ENCODE measurements at regions not wholly inside any gene's neighbourhood (a gene's known extent, or its start where the extent isn't known, plus 50 kb on each side); places are given as distances from the start of the nearest gene placed in this dataset.

DNA sequence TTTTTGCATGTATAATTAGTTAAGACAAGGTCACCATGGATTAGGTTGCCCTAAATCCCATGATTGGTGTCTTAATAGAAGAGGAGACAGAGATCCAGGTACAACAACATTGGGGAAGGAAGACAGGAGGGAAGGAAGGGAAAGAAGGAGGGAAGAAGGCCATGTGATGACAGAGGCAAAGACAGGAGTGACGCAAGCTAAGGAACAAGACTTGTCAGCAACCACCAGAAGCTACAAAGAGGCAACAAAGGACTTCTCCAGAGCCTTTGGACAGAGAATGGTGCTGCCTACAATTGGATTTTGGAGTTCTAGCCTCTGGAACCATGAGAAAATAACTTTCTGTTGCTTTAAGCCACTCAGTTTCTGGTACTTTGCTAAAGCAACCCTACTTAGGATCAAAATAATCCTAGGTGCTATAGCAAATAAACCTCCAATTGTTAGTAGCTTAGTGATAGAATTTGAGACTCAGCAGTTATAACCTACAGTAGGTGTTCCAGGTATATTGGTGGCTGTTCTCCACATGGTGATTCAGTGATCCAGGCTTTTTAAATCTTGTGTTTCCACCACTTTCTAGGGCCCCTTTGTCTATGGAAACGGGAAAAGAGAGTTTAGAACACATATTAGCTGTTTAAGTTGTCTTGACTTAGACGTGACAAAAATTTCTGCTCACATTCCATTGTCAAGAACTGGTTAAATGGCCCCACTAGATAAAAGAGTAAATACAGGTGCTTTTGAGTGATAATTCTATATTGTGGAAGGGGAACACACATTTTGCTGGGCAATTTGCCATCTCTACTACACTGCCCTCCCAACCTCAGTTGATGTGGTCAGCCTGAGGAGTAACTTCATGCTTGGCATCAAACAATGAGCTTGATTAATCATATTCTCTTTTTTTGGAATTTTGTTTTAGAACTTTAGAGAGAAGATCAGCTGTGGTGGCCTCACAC lies 70.5 kb upstream of the SP4 start:
- intact Hi-C loops (cut with micrococcal nuclease): loop anchor here (10.0 kb wide), 2 partner anchors 923 to 1123 kb away; no protein-coding TSS in a partner anchor
- H3K9me3 Mint-ChIP-seq: no peaks in the 10 kb centered on the region
- no peak for ATAC-seq (ENCODE audit: low read depth)
- no peak for DNase-seq
- no peak overlapping the region for H3K4me3 Mint-ChIP-seq
- ChIA-PET CTCF (interaction anchor here (1.2 kb wide), 1 partner anchor 69 kb away, joined by 3 read pairs; no protein-coding TSS in a partner anchor), POLR2A (no interaction called here)
- no peak overlapping the region for H3K27ac Mint-ChIP-seq
- no peaks in the 10 kb centered on the region for H3K27me3 Mint-ChIP-seq
- peaks cover 69% of the 10 kb centered on the region for H3K4me1 Mint-ChIP-seq
- TF ChIP-seq, protein P1, sequence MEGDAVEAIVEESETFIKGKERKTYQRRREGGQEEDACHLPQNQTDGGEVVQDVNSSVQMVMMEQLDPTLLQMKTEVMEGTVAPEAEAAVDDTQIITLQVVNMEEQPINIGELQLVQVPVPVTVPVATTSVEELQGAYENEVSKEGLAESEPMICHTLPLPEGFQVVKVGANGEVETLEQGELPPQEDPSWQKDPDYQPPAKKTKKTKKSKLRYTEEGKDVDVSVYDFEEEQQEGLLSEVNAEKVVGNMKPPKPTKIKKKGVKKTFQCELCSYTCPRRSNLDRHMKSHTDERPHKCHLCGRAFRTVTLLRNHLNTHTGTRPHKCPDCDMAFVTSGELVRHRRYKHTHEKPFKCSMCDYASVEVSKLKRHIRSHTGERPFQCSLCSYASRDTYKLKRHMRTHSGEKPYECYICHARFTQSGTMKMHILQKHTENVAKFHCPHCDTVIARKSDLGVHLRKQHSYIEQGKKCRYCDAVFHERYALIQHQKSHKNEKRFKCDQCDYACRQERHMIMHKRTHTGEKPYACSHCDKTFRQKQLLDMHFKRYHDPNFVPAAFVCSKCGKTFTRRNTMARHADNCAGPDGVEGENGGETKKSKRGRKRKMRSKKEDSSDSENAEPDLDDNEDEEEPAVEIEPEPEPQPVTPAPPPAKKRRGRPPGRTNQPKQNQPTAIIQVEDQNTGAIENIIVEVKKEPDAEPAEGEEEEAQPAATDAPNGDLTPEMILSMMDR (IDR thresholded peaks at IDR 0.05): no peak
- H3K36me3 Mint-ChIP-seq (ENCODE audit: low read depth): no peaks in the 10 kb centered on the region

DNA sequence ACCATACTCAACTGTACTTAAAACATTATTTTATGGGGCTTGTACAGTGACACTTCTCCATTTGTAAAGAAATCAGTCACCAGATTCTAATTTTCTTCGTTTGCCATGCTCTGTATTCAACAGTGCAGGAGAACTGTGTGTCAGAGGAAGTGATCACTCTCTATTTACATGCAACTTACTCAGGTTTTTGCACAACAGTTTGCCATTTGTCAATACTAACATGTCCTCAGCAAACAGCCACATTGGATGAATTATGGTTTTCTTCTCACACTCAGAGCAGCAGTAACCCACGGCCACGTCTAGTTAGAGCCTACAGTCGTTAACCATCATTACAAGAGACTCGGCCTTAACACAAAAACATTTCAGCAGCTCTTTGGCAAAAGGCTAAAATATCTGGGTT lies 69.2 kb upstream of the SP4 start:
- Mint-ChIP-seq H3K4me3 (no peak overlapping the region), H3K9me3 (no peaks in the 10 kb centered on the region), H3K27ac (no peak overlapping the region), H3K36me3 (ENCODE audit: low read depth) (no peaks in the 10 kb centered on the region), H3K27me3 (no peaks in the 10 kb centered on the region), H3K4me1 (peaks cover 56% of the 10 kb centered on the region)
- TF ChIP-seq, protein P1 (IDR thresholded peaks at IDR 0.05): no peak
- intact Hi-C loops (cut with micrococcal nuclease): loop anchor here (10.0 kb wide), 2 partner anchors 924 to 1124 kb away; no protein-coding TSS in a partner anchor
- ChIA-PET POLR2A (no interaction called here), CTCF (no interaction called here)
- DNase-seq (no peak), ATAC-seq (ENCODE audit: low read depth) (no peak)

DNA sequence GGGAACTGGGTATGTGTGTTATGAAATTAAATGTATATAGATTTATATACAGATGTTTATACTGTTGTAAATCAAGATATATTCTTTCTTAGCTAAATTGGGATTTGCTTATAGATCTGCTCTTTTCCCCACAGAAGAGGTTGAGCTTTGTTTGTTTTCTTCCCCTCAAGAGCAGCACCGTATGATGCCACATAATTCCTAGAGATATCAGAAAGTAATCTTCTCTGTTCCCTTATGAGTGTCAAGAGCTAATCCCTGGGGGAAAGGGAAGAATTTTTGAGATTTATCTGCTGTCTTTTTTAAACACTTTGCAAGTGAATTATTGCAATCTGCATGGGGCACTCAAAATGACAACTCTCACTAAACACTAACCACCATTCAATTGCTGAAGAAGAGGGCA lies 68.7 kb upstream of the SP4 start:
- peaks cover 51% of the 10 kb centered on the region for H3K4me1 Mint-ChIP-seq
- CTCF ChIA-PET: no interaction called here
- no peak overlapping the region for H3K27ac Mint-ChIP-seq

DNA sequence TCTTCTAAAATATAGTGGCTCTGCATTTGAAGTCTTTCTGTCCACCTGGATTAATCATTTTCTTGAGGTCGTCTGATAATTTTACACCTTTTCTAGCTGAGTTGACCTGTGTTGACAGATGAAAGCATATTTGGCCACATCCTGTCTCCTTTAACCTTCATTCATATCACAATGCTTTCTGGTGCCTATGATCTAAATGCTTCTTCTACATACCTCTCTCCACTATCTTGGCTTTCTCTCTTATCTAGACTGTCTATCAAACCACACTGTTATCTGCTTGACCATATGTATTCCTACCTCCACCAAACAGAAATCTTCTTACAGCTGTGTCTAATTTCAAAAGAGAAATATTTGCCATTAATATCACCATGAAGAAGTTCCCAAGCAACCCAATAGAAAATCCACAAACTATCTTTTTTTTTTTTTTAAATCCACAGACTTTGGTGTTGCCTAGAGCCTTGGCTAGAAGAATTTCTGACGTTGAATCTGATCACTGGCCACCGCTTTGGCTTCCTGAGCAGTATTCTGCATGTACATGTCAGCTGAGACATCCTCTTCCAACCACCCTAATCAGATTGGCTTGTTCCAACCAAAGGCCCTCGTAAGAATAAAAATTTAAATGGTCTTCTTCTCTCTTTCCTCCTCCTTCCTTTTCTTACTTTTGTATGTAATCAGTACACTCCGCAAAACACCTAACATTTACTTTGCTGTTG lies 66.3 kb upstream of the SP4 start:
- TF ChIP-seq, protein P1 (IDR thresholded peaks at IDR 0.05): no peak
- no peak for DNase-seq
- Mint-ChIP-seq H3K36me3 (ENCODE audit: low read depth) (no peaks in the 10 kb centered on the region), H3K4me1 (peaks cover 28% of the 10 kb centered on the region), H3K4me3 (no peak overlapping the region), H3K27ac (no peak overlapping the region), H3K9me3 (no peaks in the 10 kb centered on the region), H3K27me3 (no peaks in the 10 kb centered on the region)
- POLR2A ChIA-PET: no interaction called here
- intact Hi-C loops (cut with micrococcal nuclease): no loop called here
- ATAC-seq (ENCODE audit: low read depth): no peak
- CTCF ChIA-PET: no interaction called here

More for the DNA sequence above, 68.7 kb upstream of the SP4 start:
- Mint-ChIP-seq H3K36me3 (ENCODE audit: low read depth) (no peaks in the 10 kb centered on the region), H3K27me3 (no peaks in the 10 kb centered on the region), H3K4me3 (no peak overlapping the region), H3K9me3 (no peaks in the 10 kb centered on the region)
- ATAC-seq (ENCODE audit: low read depth) (no peak), DNase-seq (no peak)
- POLR2A ChIA-PET: no interaction called here
- TF ChIP-seq, protein P1 (IDR thresholded peaks at IDR 0.05): no peak
- intact Hi-C loops (cut with micrococcal nuclease): loop anchor here (10.0 kb wide), 2 partner anchors 924 to 1124 kb away; no protein-coding TSS in a partner anchor

DNA sequence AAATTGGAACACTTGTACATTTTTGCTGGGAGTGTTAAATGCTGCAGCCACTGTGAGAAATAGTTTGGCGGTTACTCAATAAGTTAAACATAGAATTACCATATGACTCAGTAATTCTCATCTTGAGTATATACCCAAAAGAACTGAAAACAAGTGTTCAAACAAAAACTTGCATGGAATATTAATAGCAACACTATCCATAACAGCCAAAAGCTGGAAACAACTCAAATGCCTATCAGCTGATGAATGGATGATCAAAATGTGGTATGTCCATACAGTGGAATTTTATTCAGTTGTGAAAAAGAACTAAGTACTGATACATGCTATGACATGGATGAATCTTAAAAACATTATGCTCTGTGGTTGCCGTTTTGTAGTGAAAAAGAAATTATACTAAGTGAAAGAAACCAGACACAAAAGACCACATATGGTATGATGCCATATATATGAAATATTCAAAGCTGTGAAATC lies 63.0 kb upstream of the SP4 start:
- Mint-ChIP-seq H3K27me3 (no peaks in the 10 kb centered on the region), H3K9me3 (no peaks in the 10 kb centered on the region), H3K4me3 (no peak overlapping the region), H3K36me3 (ENCODE audit: low read depth) (no peaks in the 10 kb centered on the region), H3K27ac (no peak overlapping the region), H3K4me1 (peaks cover 5% of the 10 kb centered on the region)
- ATAC-seq (ENCODE audit: low read depth) (no peak), DNase-seq (no peak)
- intact Hi-C loops (cut with micrococcal nuclease): no loop called here
- TF ChIP-seq, protein P1 (IDR thresholded peaks at IDR 0.05): no peak
- POLR2A ChIA-PET: no interaction called here
- CTCF ChIA-PET: no interaction called here

All from activated B cell treated with CpG ODN at 0.5 μM for 24 hours (primary cell).